ENCODE measurements at regions not wholly inside any gene's neighbourhood (a gene's known extent, or its start where the extent isn't known, plus 50 kb on each side); places are given as distances from the start of the nearest gene placed in this dataset.

GRCh38 chr7:41910940-41911600 lies 208.2 kb upstream of the INHBA start:
- peaks cover 16% of the 10 kb centered on the region for H3K27me3 Mint-ChIP-seq
- H3K4me1 Mint-ChIP-seq = no peaks in the 10 kb centered on the region
- H3K4me3 Mint-ChIP-seq = no peak overlapping the region
- no peaks in the 10 kb centered on the region for H3K9me3 Mint-ChIP-seq
- H3K36me3 Mint-ChIP-seq = no peaks in the 10 kb centered on the region
- no peak overlapping the region for H3K27ac Mint-ChIP-seq
- no peak for DNase-seq

- peaks cover 16% of the 10 kb centered on the region for H3K27me3 Mint-ChIP-seq
- no peak for DNase-seq
- no peaks in the 10 kb centered on the region for H3K36me3 Mint-ChIP-seq
- no peak overlapping the region for H3K4me3 Mint-ChIP-seq
- H3K9me3 Mint-ChIP-seq = peaks cover 7% of the 10 kb centered on the region
- H3K4me1 Mint-ChIP-seq = no peaks in the 10 kb centered on the region
- H3K27ac Mint-ChIP-seq = no peak overlapping the region
These were observed 204.6 kb upstream of the INHBA start for GRCh38 chr7:41907444-41907843.

- no peaks in the 10 kb centered on the region for H3K4me1 Mint-ChIP-seq
- peaks cover 5% of the 10 kb centered on the region for H3K9me3 Mint-ChIP-seq
- H3K27ac Mint-ChIP-seq = no peak overlapping the region
- peaks cover 43% of the 10 kb centered on the region for H3K27me3 Mint-ChIP-seq
- no peak for DNase-seq
- H3K4me3 Mint-ChIP-seq = no peak overlapping the region
- no peaks in the 10 kb centered on the region for H3K36me3 Mint-ChIP-seq
These were observed 197.6 kb upstream of the INHBA start for GRCh38 chr7:41900532-41900931.

- peaks cover 43% of the 10 kb centered on the region for H3K27me3 Mint-ChIP-seq
- no peak overlapping the region for H3K27ac Mint-ChIP-seq
- no peak for DNase-seq
- H3K9me3 Mint-ChIP-seq = peaks cover 5% of the 10 kb centered on the region
- no peak overlapping the region for H3K4me3 Mint-ChIP-seq
- no peaks in the 10 kb centered on the region for H3K4me1 Mint-ChIP-seq
- no peaks in the 10 kb centered on the region for H3K36me3 Mint-ChIP-seq
These were observed 197.0 kb upstream of the INHBA start for GRCh38 chr7:41899823-41900433.

GRCh38 chr7:41893656-41894055 lies 190.8 kb upstream of the INHBA start:
- peaks cover 21% of the 10 kb centered on the region for H3K4me1 Mint-ChIP-seq
- peaks cover 4% of the 10 kb centered on the region for H3K36me3 Mint-ChIP-seq
- no peak overlapping the region for H3K27ac Mint-ChIP-seq
- no peak for DNase-seq
- peaks cover 27% of the 10 kb centered on the region for H3K27me3 Mint-ChIP-seq
- H3K4me3 Mint-ChIP-seq = no peak overlapping the region
- no peaks in the 10 kb centered on the region for H3K9me3 Mint-ChIP-seq

GRCh38 chr7:41892356-41893100 lies 189.6 kb upstream of the INHBA start:
- H3K4me1 Mint-ChIP-seq = peaks cover 25% of the 10 kb centered on the region
- H3K9me3 Mint-ChIP-seq = no peaks in the 10 kb centered on the region
- H3K4me3 Mint-ChIP-seq = no peak overlapping the region
- H3K27me3 Mint-ChIP-seq = peaks cover 16% of the 10 kb centered on the region
- no peak for DNase-seq
- H3K27ac Mint-ChIP-seq = no peak overlapping the region
- peaks cover 4% of the 10 kb centered on the region for H3K36me3 Mint-ChIP-seq

- no peak for DNase-seq
- Mint-ChIP-seq H3K4me3 (no peak overlapping the region), H3K27ac (no peak overlapping the region), H3K27me3 (peaks cover 10% of the 10 kb centered on the region), H3K4me1 (peaks cover 25% of the 10 kb centered on the region), H3K36me3 (peaks cover 4% of the 10 kb centered on the region), H3K9me3 (no peaks in the 10 kb centered on the region)
These were observed 189.1 kb upstream of the INHBA start for GRCh38 chr7:41891950-41892349.

GRCh38 chr7:41890631-41891274 lies 187.9 kb upstream of the INHBA start:
- Mint-ChIP-seq H3K4me3 (no peak overlapping the region), H3K27ac (no peak overlapping the region), H3K27me3 (peaks cover 2% of the 10 kb centered on the region), H3K4me1 (peaks cover 25% of the 10 kb centered on the region), H3K36me3 (peaks cover 4% of the 10 kb centered on the region), H3K9me3 (no peaks in the 10 kb centered on the region)
- DNase-seq = no peak

GRCh38 chr7:41889472-41889871 lies 186.6 kb upstream of the INHBA start:
- H3K9me3 Mint-ChIP-seq = peaks cover 3% of the 10 kb centered on the region
- H3K4me1 Mint-ChIP-seq = peaks cover 34% of the 10 kb centered on the region
- peak overlapping the region; percentile 18 for H3K27ac Mint-ChIP-seq
- H3K27me3 Mint-ChIP-seq = no peaks in the 10 kb centered on the region
- H3K36me3 Mint-ChIP-seq = peaks cover 6% of the 10 kb centered on the region
- no peak for DNase-seq
- no peak overlapping the region for H3K4me3 Mint-ChIP-seq

- Mint-ChIP-seq H3K27me3 (no peaks in the 10 kb centered on the region), H3K27ac (peak overlapping the region; percentile 18), H3K4me3 (no peak overlapping the region), H3K9me3 (peaks cover 3% of the 10 kb centered on the region), H3K4me1 (peaks cover 33% of the 10 kb centered on the region), H3K36me3 (peaks cover 6% of the 10 kb centered on the region)
- DNase-seq = no peak
These were observed 186.2 kb upstream of the INHBA start for GRCh38 chr7:41889040-41889439.

GRCh38 chr7:41887416-41887815 lies 184.5 kb upstream of the INHBA start:
- no peaks in the 10 kb centered on the region for H3K27me3 Mint-ChIP-seq
- peaks cover 39% of the 10 kb centered on the region for H3K4me1 Mint-ChIP-seq
- H3K4me3 Mint-ChIP-seq = no peak overlapping the region
- H3K9me3 Mint-ChIP-seq = peaks cover 12% of the 10 kb centered on the region
- no peak for DNase-seq
- H3K36me3 Mint-ChIP-seq = peaks cover 15% of the 10 kb centered on the region
- no peak overlapping the region for H3K27ac Mint-ChIP-seq

GRCh38 chr7:41886901-41887311 lies 184.0 kb upstream of the INHBA start:
- H3K27ac Mint-ChIP-seq = no peak overlapping the region
- no peak for DNase-seq
- H3K9me3 Mint-ChIP-seq = peaks cover 17% of the 10 kb centered on the region
- no peak overlapping the region for H3K4me3 Mint-ChIP-seq
- no peaks in the 10 kb centered on the region for H3K27me3 Mint-ChIP-seq
- H3K4me1 Mint-ChIP-seq = peaks cover 44% of the 10 kb centered on the region
- peaks cover 20% of the 10 kb centered on the region for H3K36me3 Mint-ChIP-seq

GRCh38 chr7:41886262-41886900 lies 183.5 kb upstream of the INHBA start:
- Mint-ChIP-seq H3K27ac (no peak overlapping the region), H3K27me3 (no peaks in the 10 kb centered on the region), H3K36me3 (peaks cover 24% of the 10 kb centered on the region), H3K9me3 (peaks cover 19% of the 10 kb centered on the region), H3K4me1 (peaks cover 44% of the 10 kb centered on the region), H3K4me3 (no peak overlapping the region)
- DNase-seq = no peak

GRCh38 chr7:41885748-41886147 lies 182.9 kb upstream of the INHBA start:
- Mint-ChIP-seq H3K9me3 (peaks cover 22% of the 10 kb centered on the region), H3K27me3 (no peaks in the 10 kb centered on the region), H3K27ac (no peak overlapping the region), H3K36me3 (peaks cover 30% of the 10 kb centered on the region), H3K4me3 (no peak overlapping the region), H3K4me1 (peaks cover 46% of the 10 kb centered on the region)
- no peak for DNase-seq

GRCh38 chr7:41885078-41885477 lies 182.2 kb upstream of the INHBA start:
- Mint-ChIP-seq H3K27me3 (no peaks in the 10 kb centered on the region), H3K4me1 (peaks cover 50% of the 10 kb centered on the region), H3K9me3 (peaks cover 24% of the 10 kb centered on the region)

More at GRCh38 chr7:41885078-41885477, 182.2 kb upstream of the INHBA start:
- no peak overlapping the region for H3K27ac Mint-ChIP-seq
- H3K4me3 Mint-ChIP-seq = no peak overlapping the region
- peaks cover 33% of the 10 kb centered on the region for H3K36me3 Mint-ChIP-seq
- no peak for DNase-seq

Measured in activated naive CD8-positive, alpha-beta T cell treated with anti-CD3 and anti-CD28 coated beads for 36 hours (primary cell).